Panc1 (cell line): ENCODE measurements at regions not wholly inside any gene's neighbourhood (a gene's known extent, or its start where the extent isn't known, plus 50 kb on each side); places are given as distances from the start of the nearest gene placed in this dataset.

ENCODE experiments used
- TCF7L2 ChIP-seq: IDR thresholded peaks from 2 replicates; pipeline ENCODE4 v1.6.1; 2011; ENCODE audit warnings: mild to moderate bottlenecking, low read depth, low read length, inconsistent platforms
- TF ChIP-seq, protein P1 (sequence below): fragments of 450-650 bp; IDR thresholded peaks from 2 replicates; pipeline ENCODE4 v1.5.1; 2017; ENCODE audit warnings: mild to moderate bottlenecking
- TF ChIP-seq, protein P2 (sequence below), 2 experiments: IDR thresholded peaks; 2 replicates each; pipeline ENCODE4 v1.6.1; 2011 to 2012; ENCODE audit warnings: low read depth in 2 of 2, control low read depth in 1 of 2, low read length in 1 of 2, mild to moderate bottlenecking in 1 of 2, moderate library complexity in 1 of 2; ENCODE audit not compliant: insufficient read depth in 1 of 2

DNA sequence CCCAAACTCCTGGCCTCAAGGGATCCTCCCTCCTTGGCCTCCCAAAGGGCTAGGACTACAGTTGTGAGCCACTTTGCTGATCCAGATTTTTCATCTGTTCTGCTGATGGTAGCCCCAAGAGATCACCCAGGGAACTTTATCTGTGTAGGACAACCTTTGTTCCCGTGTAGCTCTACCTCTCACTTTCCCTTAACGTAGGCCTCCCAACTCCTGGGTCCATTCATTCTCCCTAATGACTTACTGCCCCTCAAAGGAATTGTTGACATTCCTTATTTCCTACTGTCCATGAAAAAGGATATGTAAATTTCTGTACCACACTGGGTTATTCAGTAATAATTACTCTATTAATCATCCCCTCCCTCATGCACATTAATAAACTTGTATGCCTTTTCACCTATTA is 51.0 kb upstream of the PHF24 start:
- TF ChIP-seq, protein P1, sequence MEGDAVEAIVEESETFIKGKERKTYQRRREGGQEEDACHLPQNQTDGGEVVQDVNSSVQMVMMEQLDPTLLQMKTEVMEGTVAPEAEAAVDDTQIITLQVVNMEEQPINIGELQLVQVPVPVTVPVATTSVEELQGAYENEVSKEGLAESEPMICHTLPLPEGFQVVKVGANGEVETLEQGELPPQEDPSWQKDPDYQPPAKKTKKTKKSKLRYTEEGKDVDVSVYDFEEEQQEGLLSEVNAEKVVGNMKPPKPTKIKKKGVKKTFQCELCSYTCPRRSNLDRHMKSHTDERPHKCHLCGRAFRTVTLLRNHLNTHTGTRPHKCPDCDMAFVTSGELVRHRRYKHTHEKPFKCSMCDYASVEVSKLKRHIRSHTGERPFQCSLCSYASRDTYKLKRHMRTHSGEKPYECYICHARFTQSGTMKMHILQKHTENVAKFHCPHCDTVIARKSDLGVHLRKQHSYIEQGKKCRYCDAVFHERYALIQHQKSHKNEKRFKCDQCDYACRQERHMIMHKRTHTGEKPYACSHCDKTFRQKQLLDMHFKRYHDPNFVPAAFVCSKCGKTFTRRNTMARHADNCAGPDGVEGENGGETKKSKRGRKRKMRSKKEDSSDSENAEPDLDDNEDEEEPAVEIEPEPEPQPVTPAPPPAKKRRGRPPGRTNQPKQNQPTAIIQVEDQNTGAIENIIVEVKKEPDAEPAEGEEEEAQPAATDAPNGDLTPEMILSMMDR, result no peak
- TF ChIP-seq, protein P2, sequence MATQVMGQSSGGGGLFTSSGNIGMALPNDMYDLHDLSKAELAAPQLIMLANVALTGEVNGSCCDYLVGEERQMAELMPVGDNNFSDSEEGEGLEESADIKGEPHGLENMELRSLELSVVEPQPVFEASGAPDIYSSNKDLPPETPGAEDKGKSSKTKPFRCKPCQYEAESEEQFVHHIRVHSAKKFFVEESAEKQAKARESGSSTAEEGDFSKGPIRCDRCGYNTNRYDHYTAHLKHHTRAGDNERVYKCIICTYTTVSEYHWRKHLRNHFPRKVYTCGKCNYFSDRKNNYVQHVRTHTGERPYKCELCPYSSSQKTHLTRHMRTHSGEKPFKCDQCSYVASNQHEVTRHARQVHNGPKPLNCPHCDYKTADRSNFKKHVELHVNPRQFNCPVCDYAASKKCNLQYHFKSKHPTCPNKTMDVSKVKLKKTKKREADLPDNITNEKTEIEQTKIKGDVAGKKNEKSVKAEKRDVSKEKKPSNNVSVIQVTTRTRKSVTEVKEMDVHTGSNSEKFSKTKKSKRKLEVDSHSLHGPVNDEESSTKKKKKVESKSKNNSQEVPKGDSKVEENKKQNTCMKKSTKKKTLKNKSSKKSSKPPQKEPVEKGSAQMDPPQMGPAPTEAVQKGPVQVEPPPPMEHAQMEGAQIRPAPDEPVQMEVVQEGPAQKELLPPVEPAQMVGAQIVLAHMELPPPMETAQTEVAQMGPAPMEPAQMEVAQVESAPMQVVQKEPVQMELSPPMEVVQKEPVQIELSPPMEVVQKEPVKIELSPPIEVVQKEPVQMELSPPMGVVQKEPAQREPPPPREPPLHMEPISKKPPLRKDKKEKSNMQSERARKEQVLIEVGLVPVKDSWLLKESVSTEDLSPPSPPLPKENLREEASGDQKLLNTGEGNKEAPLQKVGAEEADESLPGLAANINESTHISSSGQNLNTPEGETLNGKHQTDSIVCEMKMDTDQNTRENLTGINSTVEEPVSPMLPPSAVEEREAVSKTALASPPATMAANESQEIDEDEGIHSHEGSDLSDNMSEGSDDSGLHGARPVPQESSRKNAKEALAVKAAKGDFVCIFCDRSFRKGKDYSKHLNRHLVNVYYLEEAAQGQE (IDR thresholded peaks at IDR 0.05; ENCODE audit: insufficient read depth in 1 of 2, low read depth in 2 of 2, low read length in 1 of 2), result no peak
- TF ChIP-seq TCF7L2, result no peak
